HL-60 (cell line): ENCODE measurements at regions not wholly inside any gene's neighbourhood (a gene's known extent, or its start where the extent isn't known, plus 50 kb on each side); places are given as distances from the start of the nearest gene placed in this dataset.

ENCODE experiments used
- DNase-seq, 2 experiments: peaks; one replicate each; pipeline ENCODE4 v3.0.0-alpha.2; 2010 to 2020; ENCODE audit warnings: low read depth in 1 of 2, low spot score in 1 of 2
- H3K27ac ChIP-seq: fragments of 250-450 bp; sonication (Bioruptor Pico); replicated peaks from 2 replicates; pipeline ENCODE4 v1.5.1; 2020; ENCODE audit warnings: mild to moderate bottlenecking, moderate library complexity
- H3K27me3 ChIP-seq: fragments of 250-450 bp; sonication (Bioruptor Pico); 2 replicates; pipeline ENCODE4 v1.5.1; 2021; ENCODE audit warnings: mild to moderate bottlenecking, moderate library complexity; ENCODE audit not compliant: insufficient read depth, poor library complexity, severe bottlenecking
- H3K4me3 ChIP-seq: replicated peaks from 2 replicates; pipeline ENCODE4 v1.5.1; 2011; ENCODE audit warnings: mild to moderate bottlenecking, control low read depth, low read length; ENCODE audit not compliant: insufficient read depth
- GABPA ChIP-seq: IDR thresholded peaks from 2 replicates; pipeline ENCODE4 v1.6.1; 2012; ENCODE audit warnings: low read depth
- POLR2AphosphoS5 ChIP-seq: IDR thresholded peaks from 2 replicates; pipeline ENCODE4 v1.6.1; 2012; ENCODE audit warnings: low read depth
- SPI1 ChIP-seq: IDR thresholded peaks from 2 replicates; pipeline ENCODE4 v1.6.1; 2012; ENCODE audit warnings: low read depth, mild to moderate bottlenecking, borderline replicate concordance
- TF ChIP-seq, protein P1 (sequence below): IDR thresholded peaks from one replicate; pipeline ENCODE4 v1.5.1; 2011; ENCODE audit warnings: low read length, control low read depth, inconsistent platforms; ENCODE audit not compliant: insufficient read depth
- TF ChIP-seq, protein P2 (sequence below): IDR thresholded peaks from 2 replicates; pipeline ENCODE4 v1.6.1; 2012; ENCODE audit warnings: low read depth; ENCODE audit not compliant: insufficient replicate concordance

- H3K27me3 ChIP-seq, result no peaks in the 10 kb centered on the region
- no peak overlapping the region for H3K4me3 ChIP-seq
- H3K27ac ChIP-seq, result no peak overlapping the region
- no peak for DNase-seq
- TF ChIP-seq SPI1, result no peak
- TF ChIP-seq GABPA, result no peak
- TF ChIP-seq, protein P1, sequence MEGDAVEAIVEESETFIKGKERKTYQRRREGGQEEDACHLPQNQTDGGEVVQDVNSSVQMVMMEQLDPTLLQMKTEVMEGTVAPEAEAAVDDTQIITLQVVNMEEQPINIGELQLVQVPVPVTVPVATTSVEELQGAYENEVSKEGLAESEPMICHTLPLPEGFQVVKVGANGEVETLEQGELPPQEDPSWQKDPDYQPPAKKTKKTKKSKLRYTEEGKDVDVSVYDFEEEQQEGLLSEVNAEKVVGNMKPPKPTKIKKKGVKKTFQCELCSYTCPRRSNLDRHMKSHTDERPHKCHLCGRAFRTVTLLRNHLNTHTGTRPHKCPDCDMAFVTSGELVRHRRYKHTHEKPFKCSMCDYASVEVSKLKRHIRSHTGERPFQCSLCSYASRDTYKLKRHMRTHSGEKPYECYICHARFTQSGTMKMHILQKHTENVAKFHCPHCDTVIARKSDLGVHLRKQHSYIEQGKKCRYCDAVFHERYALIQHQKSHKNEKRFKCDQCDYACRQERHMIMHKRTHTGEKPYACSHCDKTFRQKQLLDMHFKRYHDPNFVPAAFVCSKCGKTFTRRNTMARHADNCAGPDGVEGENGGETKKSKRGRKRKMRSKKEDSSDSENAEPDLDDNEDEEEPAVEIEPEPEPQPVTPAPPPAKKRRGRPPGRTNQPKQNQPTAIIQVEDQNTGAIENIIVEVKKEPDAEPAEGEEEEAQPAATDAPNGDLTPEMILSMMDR, result no peak
- TF ChIP-seq POLR2AphosphoS5, result no peak
- TF ChIP-seq, protein P2, sequence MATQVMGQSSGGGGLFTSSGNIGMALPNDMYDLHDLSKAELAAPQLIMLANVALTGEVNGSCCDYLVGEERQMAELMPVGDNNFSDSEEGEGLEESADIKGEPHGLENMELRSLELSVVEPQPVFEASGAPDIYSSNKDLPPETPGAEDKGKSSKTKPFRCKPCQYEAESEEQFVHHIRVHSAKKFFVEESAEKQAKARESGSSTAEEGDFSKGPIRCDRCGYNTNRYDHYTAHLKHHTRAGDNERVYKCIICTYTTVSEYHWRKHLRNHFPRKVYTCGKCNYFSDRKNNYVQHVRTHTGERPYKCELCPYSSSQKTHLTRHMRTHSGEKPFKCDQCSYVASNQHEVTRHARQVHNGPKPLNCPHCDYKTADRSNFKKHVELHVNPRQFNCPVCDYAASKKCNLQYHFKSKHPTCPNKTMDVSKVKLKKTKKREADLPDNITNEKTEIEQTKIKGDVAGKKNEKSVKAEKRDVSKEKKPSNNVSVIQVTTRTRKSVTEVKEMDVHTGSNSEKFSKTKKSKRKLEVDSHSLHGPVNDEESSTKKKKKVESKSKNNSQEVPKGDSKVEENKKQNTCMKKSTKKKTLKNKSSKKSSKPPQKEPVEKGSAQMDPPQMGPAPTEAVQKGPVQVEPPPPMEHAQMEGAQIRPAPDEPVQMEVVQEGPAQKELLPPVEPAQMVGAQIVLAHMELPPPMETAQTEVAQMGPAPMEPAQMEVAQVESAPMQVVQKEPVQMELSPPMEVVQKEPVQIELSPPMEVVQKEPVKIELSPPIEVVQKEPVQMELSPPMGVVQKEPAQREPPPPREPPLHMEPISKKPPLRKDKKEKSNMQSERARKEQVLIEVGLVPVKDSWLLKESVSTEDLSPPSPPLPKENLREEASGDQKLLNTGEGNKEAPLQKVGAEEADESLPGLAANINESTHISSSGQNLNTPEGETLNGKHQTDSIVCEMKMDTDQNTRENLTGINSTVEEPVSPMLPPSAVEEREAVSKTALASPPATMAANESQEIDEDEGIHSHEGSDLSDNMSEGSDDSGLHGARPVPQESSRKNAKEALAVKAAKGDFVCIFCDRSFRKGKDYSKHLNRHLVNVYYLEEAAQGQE, result peak; percentile 92
Measured at GRCh38 chr17:45702666-45703266, 81.4 kb upstream of the CRHR1 start.

DNA sequence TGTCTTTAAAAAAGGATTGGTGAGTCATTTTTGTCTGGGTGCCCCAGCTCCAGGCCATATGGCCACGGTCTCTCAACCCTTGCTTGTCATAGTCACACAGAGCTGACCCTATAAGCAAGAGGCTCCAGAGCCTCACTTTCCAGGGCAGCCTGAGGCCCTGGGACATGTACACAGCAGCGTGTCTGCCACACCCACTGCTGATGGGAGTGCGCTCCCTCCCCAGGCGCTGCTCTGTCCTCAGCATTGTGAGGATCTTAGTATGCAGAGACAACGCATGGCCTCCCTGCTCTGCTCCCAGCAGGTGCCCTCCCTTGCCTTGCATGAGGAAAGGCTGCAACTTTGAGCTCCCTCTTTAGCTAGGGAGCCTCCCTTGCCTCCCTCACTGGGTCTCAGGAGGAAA is 80.8 kb upstream of the CRHR1 start:
- DNase-seq, result no peak
- Histone ChIP-seq H3K27ac (no peak overlapping the region), H3K4me3 (no peak overlapping the region), H3K27me3 (no peaks in the 10 kb centered on the region)
- no peak for TF ChIP-seq SPI1
- no peak for TF ChIP-seq GABPA
- TF ChIP-seq, protein P1, result no peak
- TF ChIP-seq, protein P2, result no peak
- TF ChIP-seq POLR2AphosphoS5, result no peak

GRCh38 chr17:45703806-45704205 is 80.3 kb upstream of the CRHR1 start:
- DNase-seq, result no peak
- Histone ChIP-seq H3K27me3 (no peaks in the 10 kb centered on the region), H3K27ac (no peak overlapping the region), H3K4me3 (no peak overlapping the region)
- TF ChIP-seq POLR2AphosphoS5 (no peak), SPI1 (no peak), GABPA (no peak)
- TF ChIP-seq, protein P1, result no peak
- TF ChIP-seq, protein P2, result no peak
